ENCODE measurements at regions not wholly inside any gene's neighbourhood (a gene's known extent, or its start where the extent isn't known, plus 50 kb on each side); places are given as distances from the start of the nearest gene placed in this dataset.

- TF ChIP-seq CTCF (IDR thresholded peaks at IDR 0.05), result no peak
- no peak for TF ChIP-seq POLR2AphosphoS5 (IDR thresholded peaks at IDR 0.05)
- TF ChIP-seq POLR2A (IDR thresholded peaks at IDR 0.05), result no peak
- no peak for TF ChIP-seq EP300 (IDR thresholded peaks at IDR 0.05)
Observed at GRCh38 chr6:6911391-6911790, 196.4 kb upstream of the RREB1 start.
